IMR-90 (cell line): ENCODE measurements at regions not wholly inside any gene's neighbourhood (a gene's known extent, or its start where the extent isn't known, plus 50 kb on each side); places are given as distances from the start of the nearest gene placed in this dataset.

Source experiments
- ATAC-seq: fragments of 200-7000 bp; cut with Tn5 transposase; 2 replicates; pipeline ENCODE4 v1.9.1; 2020; ENCODE audit warnings: low read depth, mild to moderate bottlenecking, moderate library complexity
- BruUV-seq: library from RNA; stranded (reverse); fragments of 400-500 nt; replicated peaks from 2 replicates; lab custom pipeline; 2021; lab: Mats Ljungman, UMichigan
- CTCF ChIA-PET: fragments of 300-600 bp; formaldehyde crosslinking; extraction: SDS; loops from one replicate; lab custom pipeline; 2021; ENCODE audit warnings: antibody characterized with exemption; lab: Yijun Ruan, JAX
- POLR2A ChIA-PET: fragments of 300-600 bp; sonication (Branson Sonifier 250); formaldehyde crosslinking; loops from one replicate; lab custom pipeline; 2022; ENCODE audit warnings: antibody characterized with exemption; ENCODE audit not compliant: unreplicated experiment; lab: Charles Lee
- DNase-seq: peaks from one replicate; pipeline ENCODE4 v3.0.0; 2013
- H2AFZ ChIP-seq: replicated peaks from 2 replicates; pipeline ENCODE3; 2013; ENCODE audit warnings: low read length, mild to moderate bottlenecking; ENCODE audit not compliant: poor library complexity
- H2AK5ac ChIP-seq: 2 replicates; pipeline ENCODE4 v1.6.1; 2013; ENCODE audit warnings: low read depth, low read length, inconsistent platforms
- H2AK9ac ChIP-seq: replicated peaks from 2 replicates; pipeline ENCODE3; 2013; ENCODE audit warnings: mild to moderate bottlenecking, low read depth, low read length, moderate library complexity; ENCODE audit not compliant: poor library complexity
- H2BK120ac ChIP-seq: 2 replicates; pipeline ENCODE4 v1.6.1; 2013; ENCODE audit warnings: low read depth, low read length, inconsistent platforms
- H2BK15ac ChIP-seq: 3 replicates; pipeline ENCODE4 v1.6.1; 2013; ENCODE audit warnings: low read depth, low read length, inconsistent platforms
- H2BK20ac ChIP-seq: 2 replicates; pipeline ENCODE4 v1.6.1; 2013; ENCODE audit warnings: low read depth, mild to moderate bottlenecking, inconsistent platforms, low read length, moderate library complexity
- H2BK5ac ChIP-seq: 2 replicates; pipeline ENCODE4 v1.6.1; 2013; ENCODE audit warnings: mild to moderate bottlenecking, low read depth, low read length, inconsistent platforms; ENCODE audit not compliant: poor library complexity, severe bottlenecking
- H3K14ac ChIP-seq: replicated peaks from 2 replicates; pipeline ENCODE4 v1.6.1; 2013; ENCODE audit warnings: low read depth, low read length, inconsistent platforms
- H3K18ac ChIP-seq: 2 replicates; pipeline ENCODE4 v1.6.1; 2013; ENCODE audit warnings: low read depth, low read length, control low read depth
- H3K23ac ChIP-seq: 2 replicates; pipeline ENCODE4 v1.6.1; 2013; ENCODE audit warnings: low read depth, low read length, inconsistent platforms
- H3K27ac ChIP-seq: 2 replicates; pipeline ENCODE4 v1.5.1; 2013; ENCODE audit warnings: mild to moderate bottlenecking, control low read depth, low read length; ENCODE audit not compliant: insufficient read depth
- H3K27me3 ChIP-seq: 2 replicates; pipeline ENCODE4 v1.6.1; 2013; ENCODE audit warnings: low read length; ENCODE audit not compliant: control insufficient read depth, insufficient read depth
- H3K36me3 ChIP-seq: 2 replicates; pipeline ENCODE4 v1.6.1; 2013; ENCODE audit warnings: low read length, mixed read lengths; ENCODE audit not compliant: control insufficient read depth, insufficient read depth
- H3K4ac ChIP-seq: 2 replicates; pipeline ENCODE4 v1.6.1; 2013; ENCODE audit warnings: low read depth, low read length, inconsistent platforms
- H3K4me1 ChIP-seq: 2 replicates; pipeline ENCODE4 v1.6.1; 2013; ENCODE audit warnings: low read length, mixed read lengths; ENCODE audit not compliant: control insufficient read depth, insufficient read depth
- H3K4me2 ChIP-seq: 2 replicates; pipeline ENCODE4 v1.6.1; 2013; ENCODE audit warnings: low read depth, mild to moderate bottlenecking, control low read depth, low read length, moderate library complexity
- H3K4me3 ChIP-seq: 2 replicates; pipeline ENCODE4 v1.5.1; 2013; ENCODE audit warnings: low read depth, mild to moderate bottlenecking, control low read depth, low read length, moderate library complexity; ENCODE audit not compliant: insufficient read depth
- H3K56ac ChIP-seq: 2 replicates; pipeline ENCODE4 v1.6.1; 2013; ENCODE audit warnings: low read length, inconsistent platforms; ENCODE audit not compliant: insufficient read depth; ENCODE audit errors: extremely low read depth
- H3K79me1 ChIP-seq, 2 experiments: 2 replicates each; pipeline ENCODE4 v1.6.1; 2013; ENCODE audit warnings: low read length in 2 of 2, inconsistent platforms in 1 of 2, low read depth in 1 of 2
- H3K9ac ChIP-seq: 2 replicates; pipeline ENCODE4 v1.6.1; 2013; ENCODE audit warnings: low read depth, low read length, control low read depth
- H3K9me1 ChIP-seq: 2 replicates; pipeline ENCODE4 v1.6.1; 2013; ENCODE audit warnings: low read length, inconsistent platforms; ENCODE audit not compliant: insufficient read depth
- H3K9me3 ChIP-seq: 2 replicates; pipeline ENCODE4 v1.6.1; 2013; ENCODE audit warnings: low read length; ENCODE audit not compliant: control insufficient read depth, insufficient read depth
- H4K20me1 ChIP-seq: 2 replicates; pipeline ENCODE4 v1.6.1; 2013; ENCODE audit warnings: low read length, inconsistent platforms; ENCODE audit not compliant: insufficient read depth
- H4K5ac ChIP-seq: 2 replicates; pipeline ENCODE4 v1.6.1; 2013; ENCODE audit warnings: mild to moderate bottlenecking, low read depth, low read length, control low read depth
- H4K8ac ChIP-seq, 2 experiments: 2 replicates each; pipeline ENCODE4 v1.6.1; 2013; ENCODE audit warnings: low read depth in 2 of 2, low read length in 2 of 2, control low read depth in 1 of 2, inconsistent platforms in 1 of 2
- H4K91ac ChIP-seq: 2 replicates; pipeline ENCODE4 v1.6.1; 2013; ENCODE audit warnings: low read depth, low read length, inconsistent platforms; ENCODE audit not compliant: insufficient read depth
- BHLHE40 ChIP-seq: fragments of 150-350 bp; IDR thresholded peaks from 2 replicates; pipeline ENCODE4 v1.6.1; 2016; ENCODE audit warnings: mild to moderate bottlenecking, low read depth, low read length
- CEBPB ChIP-seq: IDR thresholded peaks from 2 replicates; pipeline ENCODE4 v1.6.1; 2012; ENCODE audit warnings: low read depth, low read length, improper control_type of control experiment
- CHD1 ChIP-seq: IDR thresholded peaks from 2 replicates; pipeline ENCODE4 v1.6.1; 2012; ENCODE audit warnings: low read depth, low read length, improper control_type of control experiment
- FOS ChIP-seq: fragments of 150-350 bp; IDR thresholded peaks from 2 replicates; pipeline ENCODE4 v1.6.1; 2016; ENCODE audit warnings: low read depth, low read length
- MAFK ChIP-seq: IDR thresholded peaks from 2 replicates; pipeline ENCODE4 v1.6.1; 2012; ENCODE audit warnings: low read depth, low read length, improper control_type of control experiment
- MAZ ChIP-seq: IDR thresholded peaks from 2 replicates; pipeline ENCODE4 v1.6.1; 2012; ENCODE audit warnings: low read depth, mild to moderate bottlenecking, low read length, improper control_type of control experiment, moderate library complexity, borderline replicate concordance
- MXI1 ChIP-seq: IDR thresholded peaks from 2 replicates; pipeline ENCODE4 v1.6.1; 2012; ENCODE audit warnings: low read depth, mild to moderate bottlenecking, low read length, moderate library complexity, borderline replicate concordance
- NFE2L2 ChIP-seq: fragments of 150-350 bp; IDR thresholded peaks from 2 replicates; pipeline ENCODE4 v1.6.1; 2016; ENCODE audit warnings: low read depth, mild to moderate bottlenecking, low read length
- POLR2A ChIP-seq: IDR thresholded peaks from 2 replicates; pipeline ENCODE4 v1.6.1; 2012; ENCODE audit warnings: mild to moderate bottlenecking, low read depth, low read length
- RAD21 ChIP-seq: IDR thresholded peaks from 2 replicates; pipeline ENCODE4 v1.6.1; 2012; ENCODE audit warnings: low read length, improper control_type of control experiment
- RCOR1 ChIP-seq: IDR thresholded peaks from 2 replicates; pipeline ENCODE4 v1.6.1; 2012; ENCODE audit warnings: mild to moderate bottlenecking, low read length, improper control_type of control experiment; ENCODE audit not compliant: insufficient replicate concordance
- RFX5 ChIP-seq: IDR thresholded peaks from 2 replicates; pipeline ENCODE4 v1.8.0; 2012; ENCODE audit warnings: low read depth, mild to moderate bottlenecking, low read length, moderate library complexity
- SMC3 ChIP-seq: fragments of 150-350 bp; IDR thresholded peaks from 2 replicates; pipeline ENCODE4 v1.6.1; 2016; ENCODE audit warnings: low read depth, mild to moderate bottlenecking, antibody characterized with exemption, low read length, moderate library complexity
- WGBS, 2 experiments: methylation state at CpG; one replicate each; pipeline versions ENCODE4 v1.1.5 to v1.1.7; 2013; ENCODE audit warnings: missing lambda C conversion rate in 2 of 2; ENCODE audit not compliant: insufficient read length in 1 of 2; ENCODE audit errors: extremely low coverage in 2 of 2; 5-methylcytosine and 5-hydroxymethylcytosine counted together
- dilution Hi-C: fragments of 300-500 bp; cut with HindIII; formaldehyde crosslinking; loops from one replicate; pipeline ENCODE4 v1.14.3; 2018; ENCODE audit warnings: low sequenced_read_pairs; ENCODE audit not compliant: unreplicated experiment
- in situ Hi-C: fragments of 300-500 bp; cut with MboI; formaldehyde crosslinking; loops from 3 replicates; pipeline ENCODE4 v1.14.3; 2019; ENCODE audit warnings: low sequenced_read_pairs, inconsistent platforms, mixed read lengths
- intact Hi-C: fragments of 100-400 bp; cut with micrococcal nuclease; formaldehyde crosslinking; loops from 2 replicates; pipeline ENCODE4 v1.10.0; 2022
- TF ChIP-seq, protein P1 (sequence below): conservative IDR thresholded peaks from 2 replicates; pipeline ENCODE4 v1.5.1; 2012; ENCODE audit warnings: mild to moderate bottlenecking, low read depth, low read length, improper control_type of control experiment
- TF ChIP-seq, protein P2 (sequence below): fragments of 150-350 bp; IDR thresholded peaks from 2 replicates; pipeline ENCODE4 v1.6.1; 2017; ENCODE audit warnings: mild to moderate bottlenecking, antibody characterized with exemption, low read length, low read depth
- TF ChIP-seq, protein P3 (sequence below): fragments of 150-350 bp; IDR thresholded peaks from 2 replicates; pipeline ENCODE4 v1.6.1; 2016; ENCODE audit warnings: low read depth, mild to moderate bottlenecking, low read length, moderate library complexity, borderline replicate concordance

DNA sequence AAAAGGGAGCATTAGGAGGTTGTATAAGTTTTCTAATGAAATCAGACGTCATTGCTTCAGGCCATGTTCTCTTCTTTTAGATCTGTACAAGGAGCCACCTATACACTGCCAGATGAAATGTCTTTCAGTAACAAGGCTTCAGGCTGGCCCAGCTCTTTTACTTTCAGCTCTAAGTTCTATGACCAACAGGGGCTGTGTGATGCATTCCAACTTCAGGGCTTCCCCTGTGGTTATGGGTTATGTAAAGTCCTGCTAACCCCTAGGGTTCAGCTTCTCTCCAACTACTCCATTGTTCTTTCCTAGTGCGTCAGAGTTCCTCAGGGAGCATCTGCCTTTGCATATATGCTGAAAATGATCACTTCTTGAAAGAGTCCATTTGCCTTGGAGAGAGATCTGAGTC lies 79.4 kb upstream of the TTC29 start:
- no peak overlapping the region for H3K4me3 ChIP-seq
- H4K91ac ChIP-seq = no peak overlapping the region
- no peak overlapping the region for H3K23ac ChIP-seq
- H2BK120ac ChIP-seq = no peak overlapping the region
- BruUV-seq = no TSS peak
- no peak overlapping the region for H2AK5ac ChIP-seq
- H3K36me3 ChIP-seq = no peaks in the 10 kb centered on the region
- no peak overlapping the region for H2AK9ac ChIP-seq
- H3K18ac ChIP-seq = no peak overlapping the region
- DNase-seq (no peak), ATAC-seq (no peak)
- no peak overlapping the region for H4K8ac ChIP-seq
- CTCF ChIA-PET = interaction anchor here (0.7 to 1.3 kb wide), 2 partner anchors 72 to 1177 kb away, joined by 3 to 5 read pairs; no protein-coding TSS in a partner anchor
- H4K5ac ChIP-seq = no peak overlapping the region
- H3K4me2 ChIP-seq = no peak overlapping the region
- H3K4ac ChIP-seq = no peak overlapping the region
- no peak overlapping the region for H3K9ac ChIP-seq
- no peaks in the 10 kb centered on the region for H3K79me1 ChIP-seq
- intact Hi-C loops (no loop called here), dilution Hi-C loops (no loop called here), in situ Hi-C loops (loop anchor here (10.0 kb wide), 1 partner anchor 570 kb away; no protein-coding TSS in a partner anchor)
- no peak overlapping the region for H2BK20ac ChIP-seq
- no peak overlapping the region for H3K56ac ChIP-seq
- no peak for TF ChIP-seq BHLHE40
- no peak for TF ChIP-seq RFX5
- no peak for TF ChIP-seq FOS
- TF ChIP-seq MAZ = no peak
- TF ChIP-seq, protein P1, sequence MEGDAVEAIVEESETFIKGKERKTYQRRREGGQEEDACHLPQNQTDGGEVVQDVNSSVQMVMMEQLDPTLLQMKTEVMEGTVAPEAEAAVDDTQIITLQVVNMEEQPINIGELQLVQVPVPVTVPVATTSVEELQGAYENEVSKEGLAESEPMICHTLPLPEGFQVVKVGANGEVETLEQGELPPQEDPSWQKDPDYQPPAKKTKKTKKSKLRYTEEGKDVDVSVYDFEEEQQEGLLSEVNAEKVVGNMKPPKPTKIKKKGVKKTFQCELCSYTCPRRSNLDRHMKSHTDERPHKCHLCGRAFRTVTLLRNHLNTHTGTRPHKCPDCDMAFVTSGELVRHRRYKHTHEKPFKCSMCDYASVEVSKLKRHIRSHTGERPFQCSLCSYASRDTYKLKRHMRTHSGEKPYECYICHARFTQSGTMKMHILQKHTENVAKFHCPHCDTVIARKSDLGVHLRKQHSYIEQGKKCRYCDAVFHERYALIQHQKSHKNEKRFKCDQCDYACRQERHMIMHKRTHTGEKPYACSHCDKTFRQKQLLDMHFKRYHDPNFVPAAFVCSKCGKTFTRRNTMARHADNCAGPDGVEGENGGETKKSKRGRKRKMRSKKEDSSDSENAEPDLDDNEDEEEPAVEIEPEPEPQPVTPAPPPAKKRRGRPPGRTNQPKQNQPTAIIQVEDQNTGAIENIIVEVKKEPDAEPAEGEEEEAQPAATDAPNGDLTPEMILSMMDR = no peak
- TF ChIP-seq CHD1 = no peak
- no peak for TF ChIP-seq RCOR1
- TF ChIP-seq MAFK = no peak
- TF ChIP-seq, protein P2, sequence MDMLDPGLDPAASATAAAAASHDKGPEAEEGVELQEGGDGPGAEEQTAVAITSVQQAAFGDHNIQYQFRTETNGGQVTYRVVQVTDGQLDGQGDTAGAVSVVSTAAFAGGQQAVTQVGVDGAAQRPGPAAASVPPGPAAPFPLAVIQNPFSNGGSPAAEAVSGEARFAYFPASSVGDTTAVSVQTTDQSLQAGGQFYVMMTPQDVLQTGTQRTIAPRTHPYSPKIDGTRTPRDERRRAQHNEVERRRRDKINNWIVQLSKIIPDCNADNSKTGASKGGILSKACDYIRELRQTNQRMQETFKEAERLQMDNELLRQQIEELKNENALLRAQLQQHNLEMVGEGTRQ = no peak
- TF ChIP-seq POLR2A = no peak
- TF ChIP-seq SMC3 = no peak
- TF ChIP-seq CEBPB = no peak
- no peak for TF ChIP-seq MXI1
- TF ChIP-seq, protein P3, sequence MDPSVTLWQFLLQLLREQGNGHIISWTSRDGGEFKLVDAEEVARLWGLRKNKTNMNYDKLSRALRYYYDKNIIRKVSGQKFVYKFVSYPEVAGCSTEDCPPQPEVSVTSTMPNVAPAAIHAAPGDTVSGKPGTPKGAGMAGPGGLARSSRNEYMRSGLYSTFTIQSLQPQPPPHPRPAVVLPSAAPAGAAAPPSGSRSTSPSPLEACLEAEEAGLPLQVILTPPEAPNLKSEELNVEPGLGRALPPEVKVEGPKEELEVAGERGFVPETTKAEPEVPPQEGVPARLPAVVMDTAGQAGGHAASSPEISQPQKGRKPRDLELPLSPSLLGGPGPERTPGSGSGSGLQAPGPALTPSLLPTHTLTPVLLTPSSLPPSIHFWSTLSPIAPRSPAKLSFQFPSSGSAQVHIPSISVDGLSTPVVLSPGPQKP = no peak
- TF ChIP-seq NFE2L2 = no peak
- TF ChIP-seq RAD21 = no peak
- no peak overlapping the region for H2BK5ac ChIP-seq
- no peaks in the 10 kb centered on the region for H3K9me3 ChIP-seq
- POLR2A ChIA-PET = no interaction called here
- H2AFZ ChIP-seq = no peak overlapping the region
- WGBS, 2 experiments = no CpG with 5 or more reads among the region's 2 CpGs
- H3K14ac ChIP-seq = no peak overlapping the region
- H3K9me1 ChIP-seq = no peaks in the 10 kb centered on the region
- H3K27me3 ChIP-seq = peaks cover 5% of the 10 kb centered on the region
- H4K20me1 ChIP-seq = no peaks in the 10 kb centered on the region
- H3K4me1 ChIP-seq = no peaks in the 10 kb centered on the region
- H3K27ac ChIP-seq = no peak overlapping the region
- no peak overlapping the region for H2BK15ac ChIP-seq
